ENCODE measurements at regions not wholly inside any gene's neighbourhood (a gene's known extent, or its start where the extent isn't known, plus 50 kb on each side); places are given as distances from the start of the nearest gene placed in this dataset.

GRCh38 chr7:131900785-131901287 lies 344.4 kb upstream of the PODXL start:
- Histone ChIP-seq H3K9me3 (peaks cover 0 to 19% of the 10 kb centered on the region in 2 donors), H3K36me3 (no peaks in the 10 kb centered on the region), H3K27ac (no peak overlapping the region), H3K4me3 (no peak overlapping the region), H3K27me3 (no peaks in the 10 kb centered on the region), H3K4me1 (no peaks in the 10 kb centered on the region)
- TF ChIP-seq CTCF (IDR thresholded peaks at IDR 0.05), result no peak
- DNase-seq (ENCODE audit: low spot score), result peak; percentile 40

- Histone ChIP-seq H3K27me3 (no peaks in the 10 kb centered on the region), H3K27ac (no peak overlapping the region), H3K9me3 (peaks cover 0 to 19% of the 10 kb centered on the region in 2 donors), H3K4me3 (no peak overlapping the region), H3K4me1 (no peaks in the 10 kb centered on the region), H3K36me3 (no peaks in the 10 kb centered on the region)
- TF ChIP-seq CTCF (IDR thresholded peaks at IDR 0.05), result no peak
- DNase-seq (ENCODE audit: low spot score), result no peak
Observed at GRCh38 chr7:131899271-131900030, 343.0 kb upstream of the PODXL start.

- Histone ChIP-seq H3K4me1 (no peaks in the 10 kb centered on the region), H3K36me3 (no peaks in the 10 kb centered on the region), H3K4me3 (no peak overlapping the region), H3K27me3 (no peaks in the 10 kb centered on the region), H3K27ac (no peak overlapping the region), H3K9me3 (peaks cover 0 to 11% of the 10 kb centered on the region in 2 donors)
- DNase-seq (ENCODE audit: low spot score), result no peak
- TF ChIP-seq CTCF (IDR thresholded peaks at IDR 0.05), result no peak
Observed at GRCh38 chr7:131898418-131898817, 342.0 kb upstream of the PODXL start.

- peaks cover 0 to 4% of the 10 kb centered on the region in 2 donors for H3K9me3 ChIP-seq
- no peak for TF ChIP-seq CTCF (IDR thresholded peaks at IDR 0.05)
- DNase-seq (ENCODE audit: low spot score), result no peak
- no peaks in the 10 kb centered on the region for H3K27me3 ChIP-seq
- no peak overlapping the region for H3K27ac ChIP-seq
- no peaks in the 10 kb centered on the region for H3K4me1 ChIP-seq
- no peak overlapping the region for H3K4me3 ChIP-seq
- no peaks in the 10 kb centered on the region for H3K36me3 ChIP-seq
Observed at GRCh38 chr7:131897790-131898165, 341.4 kb upstream of the PODXL start.

- TF ChIP-seq CTCF (IDR thresholded peaks at IDR 0.05), result no peak
- H3K36me3 ChIP-seq, result no peaks in the 10 kb centered on the region
Observed at GRCh38 chr7:131897016-131897789, 340.8 kb upstream of the PODXL start.

More at GRCh38 chr7:131897016-131897789, 340.8 kb upstream of the PODXL start:
- Histone ChIP-seq H3K4me1 (no peaks in the 10 kb centered on the region), H3K4me3 (no peak overlapping the region), H3K27ac (no peak overlapping the region), H3K27me3 (no peaks in the 10 kb centered on the region), H3K9me3 (no peaks in the 10 kb centered on the region)
- DNase-seq (ENCODE audit: low spot score), result no peak

Data from right atrium auricular region (tissue), 2 donors.